ENCODE measurements at regions not wholly inside any gene's neighbourhood (a gene's known extent, or its start where the extent isn't known, plus 50 kb on each side); places are given as distances from the start of the nearest gene placed in this dataset.

GRCh38 chr3:148395821-148396220 lies 301.9 kb upstream of the AGTR1 start:
- Histone ChIP-seq H3K4me3 (no peak overlapping the region), H3K4me1 (no peaks in the 10 kb centered on the region), H3K27me3 (no peaks in the 10 kb centered on the region), H3K9me3 (no peaks in the 10 kb centered on the region), H3K27ac (no peak overlapping the region), H3K36me3 (no peaks in the 10 kb centered on the region)
- DNase-seq (ENCODE audit: low spot score in 2 of 2): no peak
- intact Hi-C loops (cut with DNase I): no loop called here
- no peak for TF ChIP-seq CTCF (IDR thresholded peaks at IDR 0.05)

DNA sequence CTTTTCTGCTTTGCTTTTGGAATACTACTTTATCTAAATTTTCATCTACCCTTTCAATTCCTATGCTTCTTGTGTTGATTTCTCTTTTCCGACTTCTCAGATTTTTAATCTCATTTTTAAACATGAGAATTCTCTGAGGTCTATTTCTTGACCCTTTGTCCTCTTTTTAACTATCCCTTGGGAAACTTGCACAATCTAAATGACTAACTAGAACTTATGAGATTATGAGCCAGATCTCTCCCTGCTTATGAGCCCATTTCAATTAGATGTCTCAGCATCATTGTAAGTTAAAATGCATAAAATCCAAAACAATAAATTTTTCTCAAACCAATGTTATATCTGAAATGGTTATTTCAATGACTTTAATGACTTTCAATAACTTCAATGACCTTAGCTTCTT lies 296.9 kb upstream of the AGTR1 start:
- no peak for DNase-seq (ENCODE audit: low spot score in 2 of 2)
- Histone ChIP-seq H3K27me3 (no peaks in the 10 kb centered on the region), H3K4me1 (no peaks in the 10 kb centered on the region), H3K9me3 (no peaks in the 10 kb centered on the region), H3K36me3 (no peaks in the 10 kb centered on the region), H3K27ac (no peak overlapping the region), H3K4me3 (no peak overlapping the region)
- intact Hi-C loops (cut with DNase I): no loop called here
- no peak for TF ChIP-seq CTCF (IDR thresholded peaks at IDR 0.05)

DNA sequence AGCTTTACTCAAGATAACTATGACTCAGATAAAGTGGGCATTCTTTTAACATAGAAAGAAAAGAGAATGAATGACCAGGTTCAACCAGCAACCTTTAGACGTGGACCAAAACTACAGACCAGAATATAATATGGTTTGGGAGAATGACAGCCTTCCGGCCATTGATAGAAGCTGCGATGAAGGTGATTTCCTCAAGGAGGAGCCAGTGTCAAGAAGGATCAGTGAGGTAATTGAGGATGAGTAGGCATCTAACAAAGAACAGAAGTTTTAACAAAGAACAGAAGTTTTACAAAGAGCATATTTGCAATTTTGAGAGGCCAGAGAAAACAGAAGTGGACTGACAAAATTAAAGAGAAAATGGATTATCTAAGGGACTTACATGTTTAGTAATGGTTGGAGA lies 289.0 kb upstream of the AGTR1 start:
- TF ChIP-seq CTCF (IDR thresholded peaks at IDR 0.05): no peak
- no peak overlapping the region for H3K27ac ChIP-seq
- H3K4me1 ChIP-seq: no peaks in the 10 kb centered on the region
- no peaks in the 10 kb centered on the region for H3K36me3 ChIP-seq
- no peaks in the 10 kb centered on the region for H3K9me3 ChIP-seq
- no peak overlapping the region for H3K4me3 ChIP-seq
- no peak for DNase-seq (ENCODE audit: low spot score in 2 of 2)
- intact Hi-C loops (cut with DNase I): no loop called here
- H3K27me3 ChIP-seq: no peaks in the 10 kb centered on the region

GRCh38 chr3:148420242-148420641 lies 277.5 kb upstream of the AGTR1 start:
- H3K9me3 ChIP-seq: no peaks in the 10 kb centered on the region
- intact Hi-C loops (cut with DNase I): no loop called here
- no peak for TF ChIP-seq CTCF (IDR thresholded peaks at IDR 0.05)
- H3K36me3 ChIP-seq: no peaks in the 10 kb centered on the region
- no peak for DNase-seq (ENCODE audit: low spot score in 2 of 2)
- no peak overlapping the region for H3K4me3 ChIP-seq
- H3K27ac ChIP-seq: no peak overlapping the region
- no peaks in the 10 kb centered on the region for H3K27me3 ChIP-seq
- no peaks in the 10 kb centered on the region for H3K4me1 ChIP-seq

DNA sequence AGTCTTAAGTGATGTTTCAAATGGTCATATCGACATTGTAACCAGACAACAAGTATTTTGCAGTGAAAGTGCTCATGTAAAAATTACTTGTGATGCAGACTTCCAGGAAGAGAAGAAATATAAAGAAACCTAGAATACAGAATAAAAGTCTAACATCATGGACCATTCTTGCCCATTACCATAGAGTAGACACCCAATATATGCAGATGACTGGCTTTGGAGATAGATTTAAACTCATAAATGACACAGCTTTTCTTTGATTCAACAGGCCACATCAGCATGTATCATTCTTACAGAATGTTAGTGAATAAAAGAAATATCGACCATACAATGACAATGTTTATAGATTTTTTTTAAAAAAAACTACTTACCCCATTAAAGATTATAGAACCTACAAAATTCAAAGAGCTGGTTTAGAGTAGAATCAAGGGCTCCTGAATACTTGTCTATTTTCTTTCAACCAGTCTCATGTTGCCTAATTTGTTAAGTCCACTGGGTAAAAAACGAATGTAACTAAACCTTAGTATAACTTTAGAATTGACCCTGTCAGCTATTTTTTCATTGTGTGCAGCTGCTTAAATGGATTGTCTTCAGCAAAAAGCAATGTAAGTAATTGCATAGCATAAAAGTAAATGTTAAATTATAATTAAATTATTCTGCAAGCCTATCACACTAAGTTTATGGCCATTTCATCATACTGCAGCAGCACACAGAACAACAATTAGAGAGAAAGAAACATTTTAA lies 268.7 kb upstream of the AGTR1 start:
- H3K27me3 ChIP-seq: no peaks in the 10 kb centered on the region
- no peak overlapping the region for H3K4me3 ChIP-seq
- no peaks in the 10 kb centered on the region for H3K36me3 ChIP-seq
- no peak for TF ChIP-seq CTCF (IDR thresholded peaks at IDR 0.05)
- intact Hi-C loops (cut with DNase I): no loop called here
- H3K4me1 ChIP-seq: no peaks in the 10 kb centered on the region
- H3K27ac ChIP-seq: no peak overlapping the region
- DNase-seq (ENCODE audit: low spot score in 2 of 2): no peak
- no peaks in the 10 kb centered on the region for H3K9me3 ChIP-seq

- intact Hi-C loops (cut with DNase I): no loop called here
- Histone ChIP-seq H3K4me1 (no peaks in the 10 kb centered on the region), H3K27ac (no peak overlapping the region), H3K36me3 (no peaks in the 10 kb centered on the region), H3K9me3 (no peaks in the 10 kb centered on the region), H3K4me3 (no peak overlapping the region), H3K27me3 (no peaks in the 10 kb centered on the region)
- DNase-seq (ENCODE audit: low spot score in 2 of 2): no peak
- no peak for TF ChIP-seq CTCF (IDR thresholded peaks at IDR 0.05)
Observed at GRCh38 chr3:148433665-148434064, 264.0 kb upstream of the AGTR1 start.

Data from ascending aorta (tissue), 2 donors.